M059J (cell line): ENCODE measurements at regions not wholly inside any gene's neighbourhood (a gene's known extent, or its start where the extent isn't known, plus 50 kb on each side); places are given as distances from the start of the nearest gene placed in this dataset.
A peak's percentile ranks its signal among the peaks of the same experiment; 100 is the strongest.
"Not testable (repeated sequence)": the region's sequence is repeated elsewhere in the genome, so short reads cannot be mapped to it uniquely, and the experiment has no call there.

Experiments used
- DNase-seq: peaks from one replicate; pipeline ENCODE4 v3.0.0-alpha.2; 2012; ENCODE audit warnings: low read depth

- DNase-seq: no peak
Observed at GRCh38 chr3:104906001-104906639, 460.6 kb upstream of the ALCAM start.

- peak; percentile 89 for DNase-seq
Observed at GRCh38 chr3:104907507-104907906, 459.2 kb upstream of the ALCAM start.

- DNase-seq: peak; percentile 46
Observed at GRCh38 chr3:104908761-104909160, 457.9 kb upstream of the ALCAM start.

GRCh38 chr3:104909198-104909597 lies 457.5 kb upstream of the ALCAM start:
- DNase-seq: peak; percentile 66

GRCh38 chr3:104909721-104910120 lies 457.0 kb upstream of the ALCAM start:
- peak; percentile 55 for DNase-seq

GRCh38 chr3:104911376-104911775 lies 455.3 kb upstream of the ALCAM start:
- no peak for DNase-seq

- DNase-seq: no peak
Observed at GRCh38 chr3:104916971-104917370, 449.7 kb upstream of the ALCAM start.

- DNase-seq: no peak
Observed at GRCh38 chr3:104920512-104920911, 446.2 kb upstream of the ALCAM start.

GRCh38 chr3:104933972-104934371 lies 432.7 kb upstream of the ALCAM start:
- peak; percentile 52 for DNase-seq

GRCh38 chr3:104935613-104936012 lies 431.1 kb upstream of the ALCAM start:
- no peak for DNase-seq

GRCh38 chr3:104939196-104939595 lies 427.5 kb upstream of the ALCAM start:
- DNase-seq: no peak

- DNase-seq: no peak
Observed at GRCh38 chr3:104941785-104942184, 424.9 kb upstream of the ALCAM start.

GRCh38 chr3:104943974-104944373 lies 422.7 kb upstream of the ALCAM start:
- no peak for DNase-seq

GRCh38 chr3:104947943-104948342 lies 418.8 kb upstream of the ALCAM start:
- DNase-seq: peak; percentile 40

GRCh38 chr3:104949810-104950209 lies 416.9 kb upstream of the ALCAM start:
- not testable (repeated sequence) for DNase-seq

- DNase-seq: no peak
Observed at GRCh38 chr3:104951426-104951825, 415.3 kb upstream of the ALCAM start.

GRCh38 chr3:104952146-104952972 lies 414.4 kb upstream of the ALCAM start:
- peak; percentile 94 for DNase-seq

GRCh38 chr3:104956620-104957345 lies 409.9 kb upstream of the ALCAM start:
- peak; percentile 30 for DNase-seq

GRCh38 chr3:104960579-104960978 lies 406.1 kb upstream of the ALCAM start:
- DNase-seq: no peak

GRCh38 chr3:104961851-104962250 lies 404.9 kb upstream of the ALCAM start:
- DNase-seq: no peak

- no peak for DNase-seq
Observed at GRCh38 chr3:104974316-104974715, 392.4 kb upstream of the ALCAM start.

- no peak for DNase-seq
Observed at GRCh38 chr3:104977719-104978118, 389.0 kb upstream of the ALCAM start.

GRCh38 chr3:104982130-104982529 lies 384.6 kb upstream of the ALCAM start:
- no peak for DNase-seq
